Activated T-helper 1 cell treated with anti-CD3 and anti-CD28 coated beads, Interleukin-12 subunit alpha, Interleukin-12 subunit beta, Interleukin-2, Interleukin-4 antibody, amounts not matched to agents 30 ng/mL and 10 ng/mL and 1 ng/mL, durations not matched to agents 14 hours and 24 hours and 36 hours (primary cell): ENCODE measurements at regions not wholly inside any gene's neighbourhood (a gene's known extent, or its start where the extent isn't known, plus 50 kb on each side); places are given as distances from the start of the nearest gene placed in this dataset.

Experiments
- DNase-seq: peaks from one replicate; pipeline ENCODE4 v3.0.0; 2021; ENCODE audit warnings: low spot score
- H3K27ac Mint-ChIP-seq: one replicate; pipeline ENCODE4 v1.8.0; 2021; ENCODE audit warnings: mild to moderate bottlenecking, mixed read lengths
- H3K27me3 Mint-ChIP-seq: one replicate; pipeline ENCODE4 v1.8.0; 2022; ENCODE audit warnings: mild to moderate bottlenecking, moderate library complexity, mixed read lengths; ENCODE audit not compliant: insufficient read depth
- H3K36me3 Mint-ChIP-seq: one replicate; pipeline ENCODE4 v1.8.0; 2021; ENCODE audit warnings: low read depth, mixed read lengths
- H3K4me1 Mint-ChIP-seq: one replicate; pipeline ENCODE4 v1.8.0; 2021; ENCODE audit warnings: low read depth, mixed read lengths
- H3K4me3 Mint-ChIP-seq: one replicate; pipeline ENCODE4 v1.8.0; 2021; ENCODE audit warnings: mild to moderate bottlenecking, moderate library complexity, mixed read lengths
- H3K9me3 Mint-ChIP-seq: one replicate; pipeline ENCODE4 v1.8.0; 2021; ENCODE audit warnings: mixed read lengths
- intact Hi-C: fragments of 100-400 bp; cut with micrococcal nuclease; formaldehyde crosslinking; loops from one replicate; pipeline ENCODE4 v1.15.1; 2024

- Mint-ChIP-seq H3K36me3 (peaks cover 3% of the 10 kb centered on the region), H3K27me3 (no peaks in the 10 kb centered on the region)
Measured at GRCh38 chr2:181398000-181398399, 59.2 kb upstream of the ITGA4 start.

GRCh38 chr2:181399027-181399426, 58.2 kb upstream of the ITGA4 start:
- Mint-ChIP-seq H3K36me3 (peaks cover 3% of the 10 kb centered on the region), H3K27ac (no peak overlapping the region), H3K9me3 (peaks cover 3% of the 10 kb centered on the region), H3K4me1 (peaks cover 22% of the 10 kb centered on the region), H3K4me3 (no peak overlapping the region), H3K27me3 (no peaks in the 10 kb centered on the region)
- no peak for DNase-seq
- intact Hi-C loops = no loop called here

More at GRCh38 chr2:181398000-181398399, 59.2 kb upstream of the ITGA4 start:
- Mint-ChIP-seq H3K27ac (no peak overlapping the region), H3K9me3 (peaks cover 3% of the 10 kb centered on the region), H3K4me3 (no peak overlapping the region), H3K4me1 (peaks cover 28% of the 10 kb centered on the region)
- intact Hi-C loops = no loop called here
- no peak for DNase-seq

GRCh38 chr2:181404472-181404871, 52.7 kb upstream of the ITGA4 start:
- H3K4me1 Mint-ChIP-seq = no peaks in the 10 kb centered on the region
- no peak for DNase-seq
- no peak overlapping the region for H3K27ac Mint-ChIP-seq
- no peaks in the 10 kb centered on the region for H3K27me3 Mint-ChIP-seq
- H3K4me3 Mint-ChIP-seq = no peak overlapping the region
- no peaks in the 10 kb centered on the region for H3K9me3 Mint-ChIP-seq
- peaks cover 3% of the 10 kb centered on the region for H3K36me3 Mint-ChIP-seq
- intact Hi-C loops = no loop called here

GRCh38 chr2:181407171-181407570, 50.0 kb upstream of the ITGA4 start:
- Mint-ChIP-seq H3K36me3 (peaks cover 5% of the 10 kb centered on the region), H3K27ac (no peak overlapping the region), H3K27me3 (no peaks in the 10 kb centered on the region), H3K9me3 (peaks cover 6% of the 10 kb centered on the region), H3K4me1 (no peaks in the 10 kb centered on the region), H3K4me3 (no peak overlapping the region)
- intact Hi-C loops = no loop called here
- no peak for DNase-seq
